ENCODE measurements at regions not wholly inside any gene's neighbourhood (a gene's known extent, or its start where the extent isn't known, plus 50 kb on each side); places are given as distances from the start of the nearest gene placed in this dataset.

DNA sequence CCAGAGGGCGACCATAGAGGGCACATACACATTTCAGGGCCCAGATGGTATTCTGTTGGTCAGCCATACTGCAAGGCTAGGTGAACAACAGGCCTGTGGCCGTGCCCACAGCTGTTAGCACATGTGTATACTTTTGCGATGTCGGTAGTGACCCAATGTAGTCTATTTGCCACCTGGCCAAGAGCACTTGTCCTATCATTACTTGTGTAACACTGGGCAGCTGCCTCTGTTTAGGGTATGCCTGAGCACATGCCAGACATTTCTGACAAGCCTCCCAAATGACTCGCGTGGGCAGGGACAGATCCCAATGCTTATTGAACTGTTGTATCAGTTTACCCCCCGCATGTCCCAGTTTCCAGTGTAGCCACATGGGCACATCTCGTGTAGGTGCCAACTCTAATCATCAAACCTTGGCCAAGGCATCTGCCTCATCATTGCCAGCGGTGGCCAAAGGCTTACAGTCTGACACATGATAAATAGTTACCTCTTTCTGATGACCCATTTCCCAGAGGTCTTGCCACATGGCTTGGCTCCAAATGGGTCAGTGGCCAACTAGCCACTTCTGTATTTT, 74.4 kb upstream of the FBXL4 start:
- Histone ChIP-seq H3K4me1 (no peaks in the 10 kb centered on the region), H3K27me3 (no peaks in the 10 kb centered on the region), H3K27ac (no peak overlapping the region), H3K4me3 (no peak overlapping the region), H3K36me3 (no peaks in the 10 kb centered on the region), H3K9me3 (peaks cover 0 to 10% (median 4%) of the 10 kb centered on the region in 4 donors)
- no peak for DNase-seq
- TF ChIP-seq POLR2AphosphoS5 (IDR thresholded peaks at IDR 0.05) (no peak), EP300 (IDR thresholded peaks at IDR 0.05) (no peak), POLR2A (IDR thresholded peaks at IDR 0.05) (no peak)
- TF ChIP-seq, protein P1, sequence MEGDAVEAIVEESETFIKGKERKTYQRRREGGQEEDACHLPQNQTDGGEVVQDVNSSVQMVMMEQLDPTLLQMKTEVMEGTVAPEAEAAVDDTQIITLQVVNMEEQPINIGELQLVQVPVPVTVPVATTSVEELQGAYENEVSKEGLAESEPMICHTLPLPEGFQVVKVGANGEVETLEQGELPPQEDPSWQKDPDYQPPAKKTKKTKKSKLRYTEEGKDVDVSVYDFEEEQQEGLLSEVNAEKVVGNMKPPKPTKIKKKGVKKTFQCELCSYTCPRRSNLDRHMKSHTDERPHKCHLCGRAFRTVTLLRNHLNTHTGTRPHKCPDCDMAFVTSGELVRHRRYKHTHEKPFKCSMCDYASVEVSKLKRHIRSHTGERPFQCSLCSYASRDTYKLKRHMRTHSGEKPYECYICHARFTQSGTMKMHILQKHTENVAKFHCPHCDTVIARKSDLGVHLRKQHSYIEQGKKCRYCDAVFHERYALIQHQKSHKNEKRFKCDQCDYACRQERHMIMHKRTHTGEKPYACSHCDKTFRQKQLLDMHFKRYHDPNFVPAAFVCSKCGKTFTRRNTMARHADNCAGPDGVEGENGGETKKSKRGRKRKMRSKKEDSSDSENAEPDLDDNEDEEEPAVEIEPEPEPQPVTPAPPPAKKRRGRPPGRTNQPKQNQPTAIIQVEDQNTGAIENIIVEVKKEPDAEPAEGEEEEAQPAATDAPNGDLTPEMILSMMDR (IDR thresholded peaks at IDR 0.05), result no peak
- no peak for ATAC-seq (ENCODE audit: low FRiP score in 2 of 2)
- WGBS, 2 donors, result 91 to 100% methylated on average over 7 to 9 of the region's 9 CpGs

DNA sequence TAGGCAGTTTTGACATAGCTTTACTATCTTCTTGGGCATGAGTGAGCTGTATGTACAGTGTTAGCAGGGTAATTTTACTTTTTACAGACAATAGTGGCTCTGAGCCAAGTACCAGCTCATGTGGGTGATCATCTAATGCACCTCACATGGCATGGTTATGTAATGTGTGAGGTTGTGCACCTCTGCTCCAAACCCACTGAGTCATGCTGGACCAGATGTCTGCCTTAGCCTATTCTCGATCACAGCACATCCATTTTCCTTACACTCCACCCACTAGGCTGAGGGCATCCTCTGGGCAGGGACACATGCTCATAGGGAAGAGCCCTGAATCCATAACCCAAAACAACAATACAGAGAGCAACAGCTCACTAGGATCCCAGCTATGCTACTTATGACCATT, 71.6 kb upstream of the FBXL4 start:
- no peaks in the 10 kb centered on the region for H3K27me3 ChIP-seq
- no peak overlapping the region for H3K4me3 ChIP-seq
- no peak for DNase-seq
- H3K36me3 ChIP-seq, result no peaks in the 10 kb centered on the region
- WGBS, 2 donors, result 85 to 100% methylated on average over 1 of the region's 1 CpG
- H3K27ac ChIP-seq, result no peak overlapping the region
- ATAC-seq (ENCODE audit: low FRiP score in 2 of 2), result no peak
- TF ChIP-seq POLR2A (IDR thresholded peaks at IDR 0.05) (no peak), EP300 (IDR thresholded peaks at IDR 0.05) (no peak)
- no peaks in the 10 kb centered on the region for H3K4me1 ChIP-seq
- H3K9me3 ChIP-seq, result no peaks in the 10 kb centered on the region

DNA sequence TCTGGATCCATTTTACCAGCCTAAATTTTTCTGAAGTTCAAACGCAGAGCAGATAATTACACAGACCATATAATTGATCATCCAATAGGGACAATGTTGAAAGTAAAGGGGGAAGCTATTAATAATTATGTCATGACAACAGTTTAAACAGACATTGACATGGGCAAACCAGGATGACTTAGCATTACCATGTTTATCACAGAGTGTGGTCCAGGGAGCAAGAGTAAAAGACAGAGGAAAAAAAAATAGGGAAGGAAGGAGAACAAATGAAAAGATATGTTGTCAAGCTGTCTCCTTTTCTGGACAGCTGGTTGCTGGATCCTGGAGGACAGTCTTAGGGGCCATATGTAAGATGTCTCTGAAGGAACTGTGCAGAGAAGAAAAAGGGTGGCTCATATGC, 69.4 kb upstream of the FBXL4 start:
- 52 to 57% methylated on average over 1 of the region's 1 CpG for WGBS, 2 donors
- H3K36me3 ChIP-seq, result no peaks in the 10 kb centered on the region
- H3K27ac ChIP-seq, result no peak overlapping the region
- TF ChIP-seq EP300 (IDR thresholded peaks at IDR 0.05), result no peak
- no peak for TF ChIP-seq POLR2A (IDR thresholded peaks at IDR 0.05)
- TF ChIP-seq, protein P1 (IDR thresholded peaks at IDR 0.05), result no peak
- no peaks in the 10 kb centered on the region for H3K4me1 ChIP-seq
- DNase-seq, result no peak
- no peak for ATAC-seq (ENCODE audit: low FRiP score in 2 of 2)
- H3K9me3 ChIP-seq, result no peaks in the 10 kb centered on the region
- no peaks in the 10 kb centered on the region for H3K27me3 ChIP-seq
- no peak overlapping the region for H3K4me3 ChIP-seq

DNA sequence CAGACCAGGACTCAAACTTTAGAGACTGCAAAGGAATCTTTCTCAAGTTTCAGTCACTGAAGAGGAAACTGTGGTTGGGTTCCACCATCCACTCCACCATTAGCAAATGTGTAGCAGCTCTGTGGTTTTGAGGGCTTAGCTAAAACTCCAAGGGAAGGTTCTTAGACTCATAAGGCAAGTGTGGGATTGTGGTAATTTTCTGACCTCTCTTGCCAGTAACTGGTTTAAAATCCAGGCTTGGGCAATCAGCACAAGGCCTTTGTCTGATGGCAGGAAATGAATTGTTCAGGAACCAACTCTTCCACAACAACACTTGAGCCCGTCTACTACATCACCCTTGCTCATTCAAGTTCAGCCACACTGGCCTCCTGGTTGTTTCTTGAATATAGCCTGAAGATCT, 68.6 kb upstream of the FBXL4 start:
- no peak for ATAC-seq (ENCODE audit: low FRiP score in 2 of 2)
- 40 to 44% methylated on average over 1 of the region's 1 CpG for WGBS, 2 donors
- Histone ChIP-seq H3K4me1 (no peaks in the 10 kb centered on the region), H3K36me3 (no peaks in the 10 kb centered on the region), H3K9me3 (no peaks in the 10 kb centered on the region), H3K4me3 (no peak overlapping the region), H3K27ac (no peak overlapping the region), H3K27me3 (no peaks in the 10 kb centered on the region)
- no peak for DNase-seq
- TF ChIP-seq POLR2A (IDR thresholded peaks at IDR 0.05) (no peak), EP300 (IDR thresholded peaks at IDR 0.05) (no peak), POLR2AphosphoS5 (IDR thresholded peaks at IDR 0.05) (no peak)
- TF ChIP-seq, protein P1 (IDR thresholded peaks at IDR 0.05), result no peak

DNA sequence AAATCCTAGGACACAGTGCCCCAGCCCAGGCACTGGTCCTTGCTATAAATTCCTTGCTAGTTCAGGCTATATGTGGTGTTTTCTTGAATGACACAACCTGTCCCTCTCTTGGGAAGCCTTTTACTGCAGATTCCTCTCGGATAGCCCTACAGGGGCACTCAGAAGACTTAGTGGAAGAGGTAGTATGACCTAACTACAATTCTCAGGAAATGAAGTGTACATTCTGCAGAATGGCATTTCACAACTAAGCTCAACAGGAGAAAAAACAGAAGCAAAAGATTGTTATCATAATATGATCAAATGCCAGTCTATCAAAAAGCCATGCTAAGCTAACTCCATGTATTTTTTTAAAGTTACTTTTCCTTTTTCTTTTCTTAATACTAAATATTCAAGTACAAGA, 66.3 kb upstream of the FBXL4 start:
- H3K4me1 ChIP-seq, result no peaks in the 10 kb centered on the region
- ATAC-seq (ENCODE audit: low FRiP score in 2 of 2) (no peak), DNase-seq (no peak)
- TF ChIP-seq, protein P1 (IDR thresholded peaks at IDR 0.05), result no peak
- TF ChIP-seq POLR2AphosphoS5 (IDR thresholded peaks at IDR 0.05) (no peak), EP300 (IDR thresholded peaks at IDR 0.05) (no peak), POLR2A (IDR thresholded peaks at IDR 0.05) (no peak)
- no peaks in the 10 kb centered on the region for H3K36me3 ChIP-seq
- H3K27ac ChIP-seq, result no peak overlapping the region
- H3K4me3 ChIP-seq, result no peak overlapping the region
- H3K27me3 ChIP-seq, result no peaks in the 10 kb centered on the region
- WGBS, 2 donors, result 29 to 33% methylated on average over 1 of the region's 1 CpG
- H3K9me3 ChIP-seq, result no peaks in the 10 kb centered on the region
